ENCODE measurements at regions not wholly inside any gene's neighbourhood (a gene's known extent, or its start where the extent isn't known, plus 50 kb on each side); places are given as distances from the start of the nearest gene placed in this dataset.

DNA sequence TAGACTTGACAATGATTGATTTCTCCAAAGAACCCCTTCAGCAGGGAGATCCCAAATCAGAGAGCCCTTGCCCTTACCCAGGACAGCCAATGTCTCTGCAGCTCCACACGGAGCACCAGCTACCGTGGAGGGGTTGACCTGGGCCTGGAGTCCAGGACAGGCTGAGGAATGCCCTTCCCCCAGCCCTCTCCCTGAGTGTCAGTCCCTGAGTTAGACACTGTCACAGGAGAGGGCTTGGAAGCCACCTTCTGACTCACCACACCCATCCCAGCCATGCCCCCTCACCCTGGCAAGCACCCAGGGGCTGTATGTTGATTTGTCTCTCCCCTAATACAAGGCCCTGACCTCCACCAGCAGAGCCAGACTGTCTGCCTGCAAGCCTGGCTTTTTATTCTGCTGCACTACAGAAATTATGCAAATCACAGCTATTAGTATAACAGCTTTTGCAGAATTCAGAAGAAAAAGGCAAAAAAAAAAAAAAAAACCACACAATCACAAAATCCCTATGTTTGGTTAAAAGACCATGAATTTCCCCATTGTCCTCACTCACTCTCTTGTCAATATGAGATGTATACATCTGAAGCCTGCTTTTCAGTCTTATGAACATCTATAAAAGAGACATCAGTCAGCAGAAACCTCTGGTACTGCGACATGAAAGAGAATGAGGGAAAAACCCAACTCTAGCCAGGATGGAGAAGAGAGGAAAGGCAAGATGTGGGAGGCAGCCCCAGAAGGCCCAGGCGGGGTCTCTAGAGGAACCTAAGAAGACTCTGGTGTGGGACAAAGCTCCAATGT lies 240.7 kb downstream of the UQCRFS1 start:
- no peak for DNase-seq
- no peak overlapping the region for H3K27ac ChIP-seq
- H3K9me3 ChIP-seq: no peaks in the 10 kb centered on the region
- intact Hi-C loops (cut with DNase I): no loop called here
- TF ChIP-seq, protein P1, sequence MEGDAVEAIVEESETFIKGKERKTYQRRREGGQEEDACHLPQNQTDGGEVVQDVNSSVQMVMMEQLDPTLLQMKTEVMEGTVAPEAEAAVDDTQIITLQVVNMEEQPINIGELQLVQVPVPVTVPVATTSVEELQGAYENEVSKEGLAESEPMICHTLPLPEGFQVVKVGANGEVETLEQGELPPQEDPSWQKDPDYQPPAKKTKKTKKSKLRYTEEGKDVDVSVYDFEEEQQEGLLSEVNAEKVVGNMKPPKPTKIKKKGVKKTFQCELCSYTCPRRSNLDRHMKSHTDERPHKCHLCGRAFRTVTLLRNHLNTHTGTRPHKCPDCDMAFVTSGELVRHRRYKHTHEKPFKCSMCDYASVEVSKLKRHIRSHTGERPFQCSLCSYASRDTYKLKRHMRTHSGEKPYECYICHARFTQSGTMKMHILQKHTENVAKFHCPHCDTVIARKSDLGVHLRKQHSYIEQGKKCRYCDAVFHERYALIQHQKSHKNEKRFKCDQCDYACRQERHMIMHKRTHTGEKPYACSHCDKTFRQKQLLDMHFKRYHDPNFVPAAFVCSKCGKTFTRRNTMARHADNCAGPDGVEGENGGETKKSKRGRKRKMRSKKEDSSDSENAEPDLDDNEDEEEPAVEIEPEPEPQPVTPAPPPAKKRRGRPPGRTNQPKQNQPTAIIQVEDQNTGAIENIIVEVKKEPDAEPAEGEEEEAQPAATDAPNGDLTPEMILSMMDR (IDR thresholded peaks at IDR 0.05): no peak
- TF ChIP-seq POLR2A (IDR thresholded peaks at IDR 0.05) (no peak), EP300 (IDR thresholded peaks at IDR 0.05) (no peak)
- H3K4me1 ChIP-seq (ENCODE audit: insufficient read depth): peaks cover 3% of the 10 kb centered on the region
- H3K4me3 ChIP-seq: no peak overlapping the region
- H3K36me3 ChIP-seq: no peaks in the 10 kb centered on the region
- H3K27me3 ChIP-seq: no peaks in the 10 kb centered on the region
- 50 to 66% (median 55%) methylated on average over 4 of the region's 4 CpGs for WGBS, 3 donors

DNA sequence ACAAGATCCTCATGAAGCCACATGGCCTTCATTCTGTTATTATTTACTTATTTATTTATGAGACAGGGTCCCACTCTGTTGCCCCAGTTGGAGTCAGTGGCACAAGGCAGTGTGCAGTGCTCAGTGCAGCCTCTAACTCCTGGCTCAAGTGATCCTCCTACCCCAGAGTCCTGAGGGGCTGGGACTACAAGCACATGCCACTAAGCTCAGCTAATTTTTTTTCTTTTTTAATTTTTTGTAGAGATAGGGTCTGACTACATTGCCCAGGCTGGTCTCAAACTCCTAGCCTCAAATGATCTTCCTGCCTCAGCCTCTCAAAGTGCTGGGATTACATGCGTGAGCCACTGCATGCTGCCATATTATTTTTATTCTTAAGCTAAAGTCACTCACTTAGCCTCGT lies 241.4 kb downstream of the UQCRFS1 start:
- Histone ChIP-seq H3K4me3 (no peak overlapping the region), H3K36me3 (no peaks in the 10 kb centered on the region), H3K9me3 (no peaks in the 10 kb centered on the region), H3K4me1 (ENCODE audit: insufficient read depth) (peaks cover 3% of the 10 kb centered on the region), H3K27ac (no peak overlapping the region), H3K27me3 (no peaks in the 10 kb centered on the region)
- whole genome bisulfite sequencing, 3 donors: 88 to 93% (median 88%) methylated on average over 2 of the region's 2 CpGs
- intact Hi-C loops (cut with DNase I): no loop called here
- DNase-seq: no peak
- TF ChIP-seq EP300 (IDR thresholded peaks at IDR 0.05) (no peak), POLR2A (IDR thresholded peaks at IDR 0.05) (no peak)
- TF ChIP-seq, protein P1 (IDR thresholded peaks at IDR 0.05): no peak

DNA sequence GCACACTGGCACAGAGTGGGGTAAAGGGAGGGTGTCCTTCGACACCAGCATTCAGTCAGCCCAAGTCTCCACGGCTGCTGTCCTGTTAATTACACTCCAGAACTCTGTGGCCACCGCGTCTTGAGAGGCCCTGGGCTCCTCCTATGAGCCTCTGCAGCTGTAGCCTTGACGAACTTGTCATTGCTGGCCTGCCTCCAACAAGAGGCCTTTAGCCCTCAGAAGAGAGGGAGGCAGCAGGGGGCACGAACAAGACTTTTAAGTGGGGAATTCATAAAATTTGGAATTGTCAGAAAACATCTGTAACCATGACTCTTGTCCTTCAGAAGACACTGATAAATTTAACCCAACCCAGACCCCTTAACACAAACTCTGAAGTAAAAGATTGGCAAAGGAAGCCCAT lies 241.9 kb downstream of the UQCRFS1 start:
- intact Hi-C loops (cut with DNase I): no loop called here
- 14 to 15% (median 14%) methylated on average over 6 of the region's 6 CpGs for WGBS, 3 donors

DNA sequence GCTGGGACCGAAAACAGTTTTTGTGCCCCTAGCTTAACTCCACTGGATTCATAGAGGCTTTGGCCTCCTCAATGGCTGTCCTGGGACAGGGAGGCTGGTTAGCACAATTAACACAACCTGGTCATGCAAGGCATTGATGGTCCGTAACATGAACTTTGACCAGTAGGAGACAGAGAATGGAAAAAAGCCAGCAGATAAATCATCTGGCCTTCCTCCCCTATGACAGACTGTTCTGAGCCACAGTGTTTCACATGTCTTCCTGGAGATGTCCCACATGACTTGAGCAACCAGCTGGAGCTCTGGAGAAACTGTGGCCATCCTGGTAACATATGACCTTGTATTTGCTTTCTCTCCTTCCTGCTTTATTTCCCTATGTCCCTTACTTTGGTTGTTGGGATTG lies 244.2 kb downstream of the UQCRFS1 start:
- DNase-seq: no peak
- intact Hi-C loops (cut with DNase I): no loop called here
- Histone ChIP-seq H3K4me1 (ENCODE audit: insufficient read depth) (peaks cover 3% of the 10 kb centered on the region), H3K9me3 (no peaks in the 10 kb centered on the region), H3K36me3 (no peaks in the 10 kb centered on the region), H3K27ac (no peak overlapping the region), H3K27me3 (no peaks in the 10 kb centered on the region), H3K4me3 (no peak overlapping the region)
- no peak for TF ChIP-seq POLR2A (IDR thresholded peaks at IDR 0.05)
- TF ChIP-seq, protein P1 (IDR thresholded peaks at IDR 0.05): no peak
- TF ChIP-seq EP300 (IDR thresholded peaks at IDR 0.05): no peak
- WGBS, 3 donors: 89 to 97% (median 95%) methylated on average over 2 of the region's 2 CpGs

More for the DNA sequence above, 241.9 kb downstream of the UQCRFS1 start:
- Histone ChIP-seq H3K27me3 (no peaks in the 10 kb centered on the region), H3K4me3 (no peak overlapping the region), H3K4me1 (ENCODE audit: insufficient read depth) (peaks cover 3% of the 10 kb centered on the region), H3K36me3 (no peaks in the 10 kb centered on the region), H3K27ac (no peak overlapping the region), H3K9me3 (no peaks in the 10 kb centered on the region)
- peak in 4 of 5 donors; percentile 32 to 59 (median 46) for DNase-seq
- TF ChIP-seq EP300 (IDR thresholded peaks at IDR 0.05) (no peak), POLR2A (IDR thresholded peaks at IDR 0.05) (no peak)
- TF ChIP-seq, protein P1 (IDR thresholded peaks at IDR 0.05): no peak
